ENCODE measurements at regions not wholly inside any gene's neighbourhood (a gene's known extent, or its start where the extent isn't known, plus 50 kb on each side); places are given as distances from the start of the nearest gene placed in this dataset.

GRCh38 chr7:47191316-47191715 lies 390.6 kb downstream of the TNS3 start:
- H3K4me1 ChIP-seq (ENCODE audit: control insufficient read depth, insufficient read depth, low read length), result no peaks in the 10 kb centered on the region
- no peak for ATAC-seq
- 32% methylated on average over 2 of the region's 2 CpGs for WGBS (ENCODE audit: insufficient coverage, insufficient replicate concordance, low lambda C conversion rate, missing lambda C conversion rate)
- intact Hi-C loops (cut with micrococcal nuclease; ENCODE audit: unreplicated experiment), result no loop called here
- SMC1A ChIA-PET (ENCODE audit: uncharacterized antibody, unreplicated experiment), result no interaction called here
- CTCF ChIA-PET, result no interaction called here
- H3K27me3 ChIP-seq (replicated peaks in 1 of 2; ENCODE audit: control insufficient read depth in 2 of 2, insufficient read depth in 2 of 2, low read length in 1 of 2), result no peaks in the 10 kb centered on the region
- no peak overlapping the region for H3K4me3 ChIP-seq
- H3K9ac ChIP-seq (ENCODE audit: control insufficient read depth, insufficient read depth, low read length), result no peak overlapping the region
- H3K4me2 ChIP-seq (ENCODE audit: control insufficient read depth, insufficient read depth), result no peak overlapping the region
- no TSS peak for BruUV-seq (replicated peaks)
- no peaks in the 10 kb centered on the region for H3K79me2 ChIP-seq (ENCODE audit: control insufficient read depth, insufficient read depth, low read length)
- no peak for FAIRE-seq
- no peaks in the 10 kb centered on the region for H4K20me1 ChIP-seq (ENCODE audit: control insufficient read depth, insufficient read depth)
- POLR2A ChIA-PET, result no interaction called here
- TF ChIP-seq MAX (IDR thresholded peaks at IDR 0.05; ENCODE audit: low read depth, low read length), result no peak
- TF ChIP-seq FOXK2 (IDR thresholded peaks at IDR 0.05), result no peak
- no peak for TF ChIP-seq RAD51 (IDR thresholded peaks at IDR 0.05)
- TF ChIP-seq IRF3 (IDR thresholded peaks at IDR 0.05), result no peak
- TF ChIP-seq ESRRA (IDR thresholded peaks at IDR 0.05; ENCODE audit: low read length), result no peak
- no peak for TF ChIP-seq NFYB (IDR thresholded peaks at IDR 0.05; ENCODE audit: insufficient read depth, low read depth, low read length)
- TF ChIP-seq STAT1 (conservative IDR thresholded peaks at IDR 0.05), result no peak
- no peak for TF ChIP-seq CEBPB (IDR thresholded peaks at IDR 0.05; ENCODE audit: borderline replicate concordance in 1 of 2, low read depth in 2 of 2, low read length in 2 of 2)
- no peak for TF ChIP-seq TBL1XR1 (IDR thresholded peaks at IDR 0.05; ENCODE audit: low read depth, low read length)
- TF ChIP-seq POLR2AphosphoS2 (IDR thresholded peaks at IDR 0.05; ENCODE audit: low read depth, low read length), result no peak
- TF ChIP-seq NR2C1 (IDR thresholded peaks at IDR 0.05), result no peak
- no peak for TF ChIP-seq NRF1 (conservative IDR thresholded peaks at IDR 0.05; ENCODE audit: low read depth, low read length)
- TF ChIP-seq ZSCAN29 (IDR thresholded peaks at IDR 0.05), result no peak
- TF ChIP-seq JUND (IDR thresholded peaks at IDR 0.05; ENCODE audit: low read depth, low read length), result no peak
- no peak for DNase-seq (ENCODE audit: low read depth, low spot score)
- RAD21 ChIA-PET (ENCODE audit: unreplicated experiment), result no interaction called here
- H2AFZ ChIP-seq (ENCODE audit: control insufficient read depth, low read depth, low read length), result no peak overlapping the region
- H3K36me3 ChIP-seq (ENCODE audit: control insufficient read depth in 2 of 2, insufficient read depth in 2 of 2, low read length in 1 of 2), result no peaks in the 10 kb centered on the region
- in situ Hi-C loops (cut with MboI), result no loop called here
- H3K27ac ChIP-seq (ENCODE audit: control insufficient read depth, insufficient read depth), result no peak overlapping the region
- no peaks in the 10 kb centered on the region for H3K9me3 ChIP-seq (replicated peaks; ENCODE audit: control insufficient read depth, insufficient read depth, low read length)
